DND-41 (cell line): ENCODE measurements at regions not wholly inside any gene's neighbourhood (a gene's known extent, or its start where the extent isn't known, plus 50 kb on each side); places are given as distances from the start of the nearest gene placed in this dataset.

Experiments used
- ATAC-seq: fragments of 200-7000 bp; cut with Tn5 transposase; 3 replicates; pipeline ENCODE4 v1.9.1; 2021; ENCODE audit warnings: low read depth; ENCODE audit not compliant: insufficient read depth
- DNase-seq: peaks from one replicate; pipeline ENCODE4 v3.0.0-alpha.2; 2020
- H2AFZ ChIP-seq: 2 replicates; pipeline ENCODE4 v1.6.0; 2012; ENCODE audit warnings: low read depth, low read length
- H3K27ac ChIP-seq: 2 replicates; pipeline ENCODE4 v1.5.1; 2012; ENCODE audit warnings: low read length, inconsistent platforms
- H3K27me3 ChIP-seq: fragments of 200-600 bp; sonication (generic); 2 replicates; pipeline ENCODE4 v1.6.0; 2012; ENCODE audit warnings: low read length, mild to moderate bottlenecking, inconsistent platforms; ENCODE audit not compliant: insufficient read depth, poor library complexity
- H3K36me3 ChIP-seq: 2 replicates; pipeline ENCODE4 v1.5.1; 2012; ENCODE audit warnings: low read length, inconsistent platforms; ENCODE audit not compliant: insufficient read depth
- H3K4me1 ChIP-seq: 2 replicates; pipeline ENCODE4 v1.5.1; 2012; ENCODE audit warnings: mild to moderate bottlenecking, low read length; ENCODE audit not compliant: insufficient read depth
- H3K4me2 ChIP-seq: 2 replicates; pipeline ENCODE4 v1.6.0; 2012; ENCODE audit warnings: mild to moderate bottlenecking, moderate library complexity, low read length, inconsistent platforms; ENCODE audit not compliant: insufficient read depth
- H3K4me3 ChIP-seq, 2 experiments: fragments of 200-600 bp in 1 of 2; shearing (Covaris generic) in 1 of 2; 2 replicates each; pipeline ENCODE4 v1.5.1; 2012 to 2016; ENCODE audit warnings: inconsistent platforms in 2 of 2, low read length in 2 of 2, mild to moderate bottlenecking in 2 of 2, low read depth in 1 of 2, moderate library complexity in 1 of 2
- H3K79me2 ChIP-seq: 2 replicates; pipeline ENCODE4 v1.6.0; 2012; ENCODE audit warnings: low read length, inconsistent platforms; ENCODE audit not compliant: insufficient read depth
- H3K9ac ChIP-seq: 2 replicates; pipeline ENCODE4 v1.6.0; 2012; ENCODE audit warnings: low read depth, mild to moderate bottlenecking, inconsistent platforms, low read length, moderate library complexity
- H3K9me3 ChIP-seq: 2 replicates; pipeline ENCODE4 v1.5.1; 2012; ENCODE audit warnings: low read length, moderate library complexity, mild to moderate bottlenecking, inconsistent platforms; ENCODE audit not compliant: insufficient read depth, severe bottlenecking
- H4K20me1 ChIP-seq: 2 replicates; pipeline ENCODE4 v1.6.0; 2012; ENCODE audit warnings: low read length; ENCODE audit not compliant: insufficient read depth
- CTCF ChIP-seq: IDR thresholded peaks from 2 replicates; pipeline ENCODE4 v1.5.1; 2012; ENCODE audit warnings: borderline replicate concordance, low read length, moderate library complexity, mild to moderate bottlenecking; ENCODE audit not compliant: poor library complexity, severe bottlenecking; ENCODE audit errors: extremely low read depth
- EZH2 ChIP-seq: IDR thresholded peaks from 3 replicates; pipeline ENCODE4 v1.6.1; 2012; ENCODE audit warnings: borderline replicate concordance, low read depth, mild to moderate bottlenecking, moderate library complexity, low read length, inconsistent platforms; ENCODE audit not compliant: severe bottlenecking

GRCh38 chr21:16863908-16864307, 648.9 kb upstream of the CXADR start:
- no peak overlapping the region for H3K27ac ChIP-seq
- DNase-seq (no peak), ATAC-seq (no peak)
- H3K9ac ChIP-seq: no peak overlapping the region
- no peaks in the 10 kb centered on the region for H4K20me1 ChIP-seq
- no peaks in the 10 kb centered on the region for H3K9me3 ChIP-seq
- no peak for TF ChIP-seq EZH2
- no peak for TF ChIP-seq CTCF
- no peaks in the 10 kb centered on the region for H3K36me3 ChIP-seq
- H2AFZ ChIP-seq: no peak overlapping the region
- H3K79me2 ChIP-seq: no peaks in the 10 kb centered on the region
- no peak overlapping the region for H3K4me3 ChIP-seq
- H3K27me3 ChIP-seq: no peaks in the 10 kb centered on the region
- no peak overlapping the region for H3K4me2 ChIP-seq
- no peaks in the 10 kb centered on the region for H3K4me1 ChIP-seq

- H3K9me3 ChIP-seq: no peaks in the 10 kb centered on the region
- TF ChIP-seq EZH2 (no peak), CTCF (no peak)
- no peak for DNase-seq
Measured at GRCh38 chr21:16865632-16866031, 647.2 kb upstream of the CXADR start.

GRCh38 chr21:16866851-16867250, 646.0 kb upstream of the CXADR start:
- no peak for ATAC-seq
- no peak overlapping the region for H3K27ac ChIP-seq

More at GRCh38 chr21:16865632-16866031, 647.2 kb upstream of the CXADR start:
- Histone ChIP-seq H3K4me3 (no peak overlapping the region), H3K36me3 (no peaks in the 10 kb centered on the region), H4K20me1 (no peaks in the 10 kb centered on the region), H3K79me2 (no peaks in the 10 kb centered on the region), H3K4me2 (no peak overlapping the region), H3K9ac (no peak overlapping the region), H3K4me1 (no peaks in the 10 kb centered on the region), H3K27me3 (no peaks in the 10 kb centered on the region), H3K27ac (no peak overlapping the region), H2AFZ (no peak overlapping the region)
- no peak for ATAC-seq

GRCh38 chr21:16870103-16870502, 642.7 kb upstream of the CXADR start:
- Histone ChIP-seq H3K27me3 (no peaks in the 10 kb centered on the region), H3K9ac (no peak overlapping the region), H2AFZ (no peak overlapping the region), H3K36me3 (no peaks in the 10 kb centered on the region), H3K9me3 (no peaks in the 10 kb centered on the region), H3K4me1 (no peaks in the 10 kb centered on the region), H3K27ac (no peak overlapping the region), H3K4me3 (no peak overlapping the region), H3K79me2 (no peaks in the 10 kb centered on the region), H3K4me2 (no peak overlapping the region), H4K20me1 (no peaks in the 10 kb centered on the region)
- ATAC-seq: no peak
- TF ChIP-seq EZH2 (no peak), CTCF (no peak)
- no peak for DNase-seq

More at GRCh38 chr21:16866851-16867250, 646.0 kb upstream of the CXADR start:
- Histone ChIP-seq H3K4me2 (no peak overlapping the region), H3K9ac (no peak overlapping the region), H3K79me2 (no peaks in the 10 kb centered on the region), H3K27me3 (no peaks in the 10 kb centered on the region), H3K36me3 (no peaks in the 10 kb centered on the region), H3K9me3 (no peaks in the 10 kb centered on the region), H2AFZ (no peak overlapping the region), H4K20me1 (no peaks in the 10 kb centered on the region), H3K4me3 (no peak overlapping the region), H3K4me1 (no peaks in the 10 kb centered on the region)
- TF ChIP-seq EZH2: no peak
- DNase-seq: no peak
